A549 (cell line): ENCODE measurements at regions not wholly inside any gene's neighbourhood (a gene's known extent, or its start where the extent isn't known, plus 50 kb on each side); places are given as distances from the start of the nearest gene placed in this dataset.

ENCODE experiments used
- CBX2 ChIP-seq: fragments of 200-600 bp; sonication (generic); IDR thresholded peaks from 2 replicates; pipeline ENCODE4 v1.6.1; 2016; ENCODE audit warnings: low read depth, mild to moderate bottlenecking, borderline replicate concordance
- CTCF ChIP-seq: fragments of >200 bp; sonication (Bioruptor Twin); formaldehyde crosslinking; IDR thresholded peaks from 3 replicates; pipeline ENCODE4 v1.5.1; 2016
- E2F6 ChIP-seq: IDR thresholded peaks from 2 replicates; pipeline ENCODE4 v1.6.1; 2012; ENCODE audit warnings: low read depth, borderline replicate concordance
- POLR2A ChIP-seq: IDR thresholded peaks from 2 replicates; pipeline ENCODE4 v1.6.1; 2012; ENCODE audit warnings: mild to moderate bottlenecking, low read length
- RNF2 ChIP-seq: fragments of 200-600 bp; sonication (generic); IDR thresholded peaks from 2 replicates; pipeline ENCODE4 v1.6.1; 2016; ENCODE audit warnings: low read depth, mild to moderate bottlenecking, antibody characterized with exemption, moderate library complexity, borderline replicate concordance

- no peak for TF ChIP-seq POLR2A
- TF ChIP-seq CTCF = no peak
- no peak for TF ChIP-seq CBX2
- no peak for TF ChIP-seq RNF2
- TF ChIP-seq E2F6 = no peak
These were observed 287.4 kb upstream of the AGA start for GRCh38 chr4:177729681-177730080.
